A549 (cell line): ENCODE measurements at regions not wholly inside any gene's neighbourhood (a gene's known extent, or its start where the extent isn't known, plus 50 kb on each side); places are given as distances from the start of the nearest gene placed in this dataset.

Source experiments
- CBX8 ChIP-seq: fragments of 200-600 bp; sonication (generic); IDR thresholded peaks from 2 replicates; pipeline ENCODE4 v1.6.1; 2016
- CHD2 ChIP-seq: fragments of 150-350 bp; IDR thresholded peaks from 2 replicates; pipeline ENCODE4 v1.6.1; 2014; ENCODE audit warnings: low read length; ENCODE audit not compliant: partially characterized antibody
- CHD4 ChIP-seq: fragments of 200-600 bp; sonication (generic); IDR thresholded peaks from 2 replicates; pipeline ENCODE4 v1.6.1; 2016; ENCODE audit warnings: antibody characterized with exemption, mild to moderate bottlenecking, borderline replicate concordance
- EP300 ChIP-seq, 2 experiments: fragments of >200 bp; sonication (Bioruptor Twin); formaldehyde crosslinking; IDR thresholded peaks; 2 replicates in 1 of 2; 3 replicates in 1 of 2; pipeline ENCODE4 v1.6.1; 2016 to 2017
- POLR2A ChIP-seq: IDR thresholded peaks from 2 replicates; pipeline ENCODE4 v1.6.1; 2012; ENCODE audit warnings: mild to moderate bottlenecking, low read length
- TF ChIP-seq, protein P1 (sequence below): fragments of 150-350 bp; IDR thresholded peaks from 2 replicates; pipeline ENCODE4 v1.6.1; 2014; ENCODE audit warnings: low read depth, mild to moderate bottlenecking, low read length
- TF ChIP-seq, protein P2 (sequence below): fragments of >200 bp; sonication (Bioruptor Twin); formaldehyde crosslinking; IDR thresholded peaks from 3 replicates; pipeline ENCODE4 v1.5.1; 2016
- TF ChIP-seq, protein P3 (sequence below): fragments of 450-650 bp; IDR thresholded peaks from 2 replicates; pipeline ENCODE4 v1.6.1; 2014; ENCODE audit warnings: antibody characterized with exemption
- TF ChIP-seq, protein P4 (sequence below): IDR thresholded peaks from 2 replicates; pipeline ENCODE4 v1.6.1; 2012

DNA sequence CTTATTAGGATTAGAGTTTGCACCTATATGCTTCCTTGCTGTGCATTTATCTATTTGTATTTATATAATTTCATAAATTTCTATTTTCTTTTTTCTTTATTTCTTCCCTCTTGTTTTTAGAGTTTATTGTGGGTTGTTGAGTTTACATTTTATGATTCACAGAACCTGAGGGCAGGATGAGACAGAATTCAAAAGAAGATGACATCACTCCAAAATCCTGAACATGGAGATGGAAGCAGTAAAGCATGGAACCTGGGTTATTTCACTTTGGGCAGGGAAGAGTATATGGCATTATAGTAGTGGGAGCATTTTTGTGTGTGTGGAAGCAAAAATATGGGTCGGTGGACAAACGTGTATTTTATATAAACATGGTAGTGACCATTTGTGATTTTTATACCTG is 157.5 kb downstream of the RFX6 start:
- no peak for TF ChIP-seq CHD4
- TF ChIP-seq, protein P1, sequence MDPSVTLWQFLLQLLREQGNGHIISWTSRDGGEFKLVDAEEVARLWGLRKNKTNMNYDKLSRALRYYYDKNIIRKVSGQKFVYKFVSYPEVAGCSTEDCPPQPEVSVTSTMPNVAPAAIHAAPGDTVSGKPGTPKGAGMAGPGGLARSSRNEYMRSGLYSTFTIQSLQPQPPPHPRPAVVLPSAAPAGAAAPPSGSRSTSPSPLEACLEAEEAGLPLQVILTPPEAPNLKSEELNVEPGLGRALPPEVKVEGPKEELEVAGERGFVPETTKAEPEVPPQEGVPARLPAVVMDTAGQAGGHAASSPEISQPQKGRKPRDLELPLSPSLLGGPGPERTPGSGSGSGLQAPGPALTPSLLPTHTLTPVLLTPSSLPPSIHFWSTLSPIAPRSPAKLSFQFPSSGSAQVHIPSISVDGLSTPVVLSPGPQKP = no peak
- no peak for TF ChIP-seq CBX8
- no peak for TF ChIP-seq POLR2A
- no peak for TF ChIP-seq EP300 (IDR thresholded peaks at IDR 0.05)
- TF ChIP-seq, protein P2, sequence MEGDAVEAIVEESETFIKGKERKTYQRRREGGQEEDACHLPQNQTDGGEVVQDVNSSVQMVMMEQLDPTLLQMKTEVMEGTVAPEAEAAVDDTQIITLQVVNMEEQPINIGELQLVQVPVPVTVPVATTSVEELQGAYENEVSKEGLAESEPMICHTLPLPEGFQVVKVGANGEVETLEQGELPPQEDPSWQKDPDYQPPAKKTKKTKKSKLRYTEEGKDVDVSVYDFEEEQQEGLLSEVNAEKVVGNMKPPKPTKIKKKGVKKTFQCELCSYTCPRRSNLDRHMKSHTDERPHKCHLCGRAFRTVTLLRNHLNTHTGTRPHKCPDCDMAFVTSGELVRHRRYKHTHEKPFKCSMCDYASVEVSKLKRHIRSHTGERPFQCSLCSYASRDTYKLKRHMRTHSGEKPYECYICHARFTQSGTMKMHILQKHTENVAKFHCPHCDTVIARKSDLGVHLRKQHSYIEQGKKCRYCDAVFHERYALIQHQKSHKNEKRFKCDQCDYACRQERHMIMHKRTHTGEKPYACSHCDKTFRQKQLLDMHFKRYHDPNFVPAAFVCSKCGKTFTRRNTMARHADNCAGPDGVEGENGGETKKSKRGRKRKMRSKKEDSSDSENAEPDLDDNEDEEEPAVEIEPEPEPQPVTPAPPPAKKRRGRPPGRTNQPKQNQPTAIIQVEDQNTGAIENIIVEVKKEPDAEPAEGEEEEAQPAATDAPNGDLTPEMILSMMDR = no peak
- TF ChIP-seq, protein P3, sequence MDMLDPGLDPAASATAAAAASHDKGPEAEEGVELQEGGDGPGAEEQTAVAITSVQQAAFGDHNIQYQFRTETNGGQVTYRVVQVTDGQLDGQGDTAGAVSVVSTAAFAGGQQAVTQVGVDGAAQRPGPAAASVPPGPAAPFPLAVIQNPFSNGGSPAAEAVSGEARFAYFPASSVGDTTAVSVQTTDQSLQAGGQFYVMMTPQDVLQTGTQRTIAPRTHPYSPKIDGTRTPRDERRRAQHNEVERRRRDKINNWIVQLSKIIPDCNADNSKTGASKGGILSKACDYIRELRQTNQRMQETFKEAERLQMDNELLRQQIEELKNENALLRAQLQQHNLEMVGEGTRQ = no peak
- TF ChIP-seq CHD2 = no peak
- TF ChIP-seq, protein P4, sequence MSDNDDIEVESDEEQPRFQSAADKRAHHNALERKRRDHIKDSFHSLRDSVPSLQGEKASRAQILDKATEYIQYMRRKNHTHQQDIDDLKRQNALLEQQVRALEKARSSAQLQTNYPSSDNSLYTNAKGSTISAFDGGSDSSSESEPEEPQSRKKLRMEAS = no peak
